Epidermal melanocyte (primary cell): ENCODE measurements at regions not wholly inside any gene's neighbourhood (a gene's known extent, or its start where the extent isn't known, plus 50 kb on each side); places are given as distances from the start of the nearest gene placed in this dataset.
"Not testable (repeated sequence)": the region's sequence is repeated elsewhere in the genome, so short reads cannot be mapped to it uniquely, and the experiment has no call there.

Experiments
- DNase-seq: peaks from one replicate; pipeline ENCODE4 v3.0.0; 2011; ENCODE audit warnings: low spot score; ENCODE audit not compliant: insufficient read length

DNA sequence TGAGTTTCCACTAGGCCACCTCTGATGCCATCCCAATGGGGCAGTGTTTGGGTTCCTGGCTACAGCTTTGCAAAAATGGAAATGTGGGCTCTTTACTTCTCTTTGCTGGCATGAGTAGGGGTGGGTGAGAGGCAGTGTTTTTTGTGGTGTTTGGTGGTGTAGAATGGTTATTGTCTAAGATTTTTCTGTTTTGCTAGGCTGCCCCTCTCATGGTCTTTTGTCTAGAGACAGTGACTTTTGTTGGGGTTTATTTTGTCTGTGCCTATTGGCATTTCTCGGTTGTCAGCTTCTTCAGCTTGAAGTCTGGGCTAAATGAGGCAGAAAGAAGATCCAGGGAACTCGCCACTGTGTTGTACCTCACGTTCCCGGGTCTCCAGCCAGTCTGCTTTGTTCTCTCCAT, 112.1 kb downstream of the CENPF start:
- DNase-seq = no peak

DNA sequence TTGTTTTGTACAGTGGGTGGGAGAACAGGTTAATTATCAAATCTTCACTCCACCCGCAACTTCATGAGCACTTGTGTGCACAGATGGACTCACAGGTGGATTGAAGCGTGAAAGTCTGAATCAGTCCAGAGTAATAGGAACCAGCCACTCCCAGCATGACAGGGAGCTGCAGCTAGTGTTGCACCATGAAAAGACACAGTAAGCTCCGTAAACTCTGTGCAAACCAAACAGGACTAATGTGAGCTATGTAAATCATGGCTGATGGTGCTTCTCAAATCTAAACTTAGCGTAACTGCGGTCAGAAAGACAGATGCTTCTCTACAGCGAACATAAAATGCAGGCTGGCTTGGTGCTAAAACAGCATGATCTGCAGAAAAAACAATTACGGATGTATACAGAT, 114.4 kb downstream of the CENPF start:
- DNase-seq = no peak

GRCh38 chr1:214718724-214719123, 115.7 kb downstream of the CENPF start:
- no peak for DNase-seq

- no peak for DNase-seq
These were observed 116.2 kb downstream of the CENPF start for GRCh38 chr1:214719207-214719606.

GRCh38 chr1:214720561-214720960, 117.6 kb downstream of the CENPF start:
- DNase-seq = no peak

- no peak for DNase-seq
These were observed 124.3 kb downstream of the CENPF start for GRCh38 chr1:214727274-214727673.

DNA sequence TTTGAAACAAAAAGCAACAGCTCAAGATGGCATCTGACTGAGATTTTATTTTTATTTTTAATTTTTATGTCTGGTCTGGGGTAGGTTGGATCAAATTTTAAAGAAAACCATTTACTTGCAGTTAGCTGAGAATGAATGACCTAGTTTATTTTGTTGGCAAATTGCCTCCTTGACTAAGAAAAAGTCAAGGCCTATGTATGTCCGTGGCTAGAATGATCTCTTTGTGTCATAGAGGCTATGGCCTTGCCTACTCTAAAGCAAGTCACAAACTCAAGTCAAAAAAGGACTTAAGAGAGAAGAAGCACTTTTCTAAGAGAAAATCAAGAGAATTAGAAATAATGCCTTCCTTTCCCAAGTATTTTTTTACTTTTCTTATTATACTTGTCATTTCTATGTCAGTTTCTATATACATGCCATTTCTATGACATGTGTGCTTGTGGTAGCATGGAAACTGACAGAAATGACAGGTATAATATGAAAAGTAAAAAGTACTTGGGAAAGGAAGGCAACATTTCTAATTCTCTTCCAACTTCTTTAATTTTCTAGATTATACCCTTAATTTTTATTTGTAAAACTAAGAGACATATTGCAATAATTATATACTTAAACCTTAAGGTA, 136.7 kb downstream of the CENPF start:
- DNase-seq = peak; percentile 28

GRCh38 chr1:214740471-214740870, 137.5 kb downstream of the CENPF start:
- DNase-seq = no peak

GRCh38 chr1:214747050-214747635, 144.1 kb downstream of the CENPF start:
- DNase-seq = no peak

GRCh38 chr1:214753236-214753852, 150.3 kb downstream of the CENPF start:
- no peak for DNase-seq

- no peak for DNase-seq
These were observed 158.0 kb downstream of the CENPF start for GRCh38 chr1:214761030-214761429.

- no peak for DNase-seq
These were observed 159.9 kb downstream of the CENPF start for GRCh38 chr1:214762902-214763301.

- DNase-seq = no peak
These were observed 161.5 kb downstream of the CENPF start for GRCh38 chr1:214764502-214764901.

DNA sequence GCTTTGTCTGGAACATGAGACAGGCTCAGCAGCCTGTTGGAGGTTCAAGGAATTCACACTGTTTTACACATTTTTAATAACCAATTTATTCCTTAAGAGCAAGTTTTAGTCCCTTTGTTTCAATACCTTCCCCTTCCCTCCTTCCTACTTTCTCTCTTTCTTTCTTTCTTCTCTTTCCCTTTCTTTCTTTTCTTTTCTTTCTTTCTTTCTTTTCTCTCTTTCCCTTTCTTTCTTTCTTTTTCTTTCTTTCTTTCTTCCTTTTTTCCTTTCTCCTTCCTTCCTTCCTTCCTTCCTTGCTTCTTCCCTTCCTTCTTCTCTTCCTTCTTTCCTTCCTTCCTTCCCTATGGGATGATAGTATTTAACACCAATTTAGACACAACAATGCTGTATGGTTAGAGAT, 164.2 kb downstream of the CENPF start:
- DNase-seq = no peak

DNA sequence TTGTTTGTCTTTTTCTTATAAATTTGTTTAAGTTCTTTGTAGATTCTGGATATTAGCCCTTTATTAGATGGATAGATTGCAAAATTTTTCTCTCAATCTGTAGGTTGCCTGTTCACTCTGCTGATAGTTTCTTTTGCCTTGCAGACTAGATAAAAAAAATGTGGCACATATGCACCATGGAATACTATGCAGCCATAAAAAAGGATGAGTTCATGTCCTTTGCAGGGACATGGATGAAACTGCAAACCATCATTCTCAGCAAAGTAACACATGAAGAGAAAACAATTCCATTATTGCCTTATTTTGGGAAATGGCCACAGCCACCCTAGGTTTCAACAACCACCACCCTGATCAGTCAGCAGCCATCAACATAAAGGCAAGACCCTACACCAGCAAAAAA, 166.7 kb downstream of the CENPF start:
- not testable (repeated sequence) for DNase-seq

GRCh38 chr1:214777364-214777763, 174.4 kb downstream of the CENPF start:
- no peak for DNase-seq

- no peak for DNase-seq
These were observed 189.0 kb downstream of the CENPF start for GRCh38 chr1:214791961-214792360.

GRCh38 chr1:214792527-214793186, 189.7 kb downstream of the CENPF start:
- no peak for DNase-seq

DNA sequence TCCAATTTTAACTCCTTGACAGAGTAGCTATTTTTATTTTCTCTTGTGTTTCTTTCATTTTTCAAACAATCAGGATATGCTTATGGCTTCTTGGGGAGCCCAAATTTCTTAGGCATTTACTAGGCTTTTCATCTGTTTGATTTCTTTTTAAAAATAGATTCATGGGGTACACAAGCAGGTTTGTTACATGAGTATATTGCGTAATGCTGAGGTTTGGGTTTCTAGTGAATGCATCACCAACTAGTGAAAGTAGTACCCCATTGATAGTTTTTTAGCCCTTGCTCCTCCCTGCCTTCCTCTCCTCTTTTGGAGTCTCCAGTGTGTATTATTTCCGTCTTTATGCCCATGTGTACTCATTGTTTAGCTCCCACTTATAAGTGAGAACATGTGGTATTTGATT, 190.7 kb downstream of the CENPF start:
- no peak for DNase-seq

- no peak for DNase-seq
These were observed 198.2 kb downstream of the CENPF start for GRCh38 chr1:214801191-214801590.

DNA sequence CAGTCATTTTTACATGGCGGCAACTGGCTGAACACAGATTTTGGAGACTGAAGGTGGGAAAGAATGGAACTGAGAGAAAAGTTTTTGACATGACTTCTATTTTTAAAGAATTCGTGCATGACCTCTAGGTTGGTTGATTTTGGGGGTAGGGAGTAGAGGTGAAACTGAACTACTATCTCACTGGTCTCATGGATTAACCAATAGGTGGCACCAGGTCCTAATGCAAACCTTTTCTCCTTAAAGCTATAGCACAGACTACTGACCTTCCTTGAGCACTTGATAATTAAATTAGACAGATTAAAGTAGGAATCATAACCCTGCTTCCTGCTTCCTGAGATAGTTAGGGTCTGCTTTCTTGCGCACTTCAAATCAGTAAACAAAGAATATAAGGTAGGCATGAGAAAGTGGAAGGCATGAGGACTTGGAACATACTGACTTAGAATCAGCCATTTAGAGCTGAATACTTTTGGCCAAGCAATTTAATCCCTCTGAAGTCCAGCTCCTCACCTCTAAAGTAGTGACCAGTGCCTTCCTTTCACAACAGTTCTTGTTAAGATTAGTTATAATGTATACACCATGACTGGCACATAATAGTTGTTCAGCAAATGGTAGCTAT, 206.0 kb downstream of the CENPF start:
- no peak for DNase-seq

DNA sequence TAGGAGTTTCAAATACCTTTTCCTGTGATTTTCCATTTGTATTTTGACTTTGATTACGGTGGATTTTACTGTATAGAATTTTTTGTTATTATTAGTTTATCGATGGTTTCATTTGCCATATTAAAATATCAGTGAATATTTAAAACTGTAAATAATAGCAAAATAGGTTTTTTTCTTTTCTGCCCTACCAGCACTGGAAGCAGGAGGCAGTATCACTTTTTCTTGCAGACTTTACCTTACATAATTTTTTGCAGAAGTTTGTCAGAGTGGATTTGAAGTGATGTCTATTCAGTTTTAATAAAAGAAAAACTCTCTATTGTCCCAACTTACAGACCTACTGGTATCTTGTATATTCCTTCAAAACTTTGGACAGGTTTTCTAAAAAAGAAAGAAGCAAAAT, 213.6 kb downstream of the CENPF start:
- DNase-seq = no peak
